Skeletal muscle tissue (tissue), 3 donors: ENCODE measurements at regions not wholly inside any gene's neighbourhood (a gene's known extent, or its start where the extent isn't known, plus 50 kb on each side); places are given as distances from the start of the nearest gene placed in this dataset.

Experiments used
- H3K27ac ChIP-seq: one replicate; pipeline ENCODE4 v1.7.0; 2013; ENCODE audit warnings: mild to moderate bottlenecking, low read depth, low read length, inconsistent platforms
- H3K27me3 ChIP-seq, 3 donors: one replicate each; pipeline ENCODE4 v1.7.0; 2013; ENCODE audit warnings: low read length in 3 of 3; ENCODE audit not compliant: control insufficient read depth in 3 of 3, insufficient read depth in 3 of 3
- H3K36me3 ChIP-seq, 3 donors: one replicate each; pipeline ENCODE4 v1.7.0; 2013; ENCODE audit warnings: low read length in 3 of 3; ENCODE audit not compliant: control insufficient read depth in 3 of 3, insufficient read depth in 3 of 3
- H3K4me1 ChIP-seq, 3 donors: one replicate each; pipeline ENCODE4 v1.7.0; 2013; ENCODE audit warnings: low read length in 3 of 3, mild to moderate bottlenecking in 3 of 3; ENCODE audit not compliant: control insufficient read depth in 3 of 3, insufficient read depth in 3 of 3
- H3K4me3 ChIP-seq, 3 donors: one replicate each; pipeline ENCODE4 v1.7.0; 2013; ENCODE audit warnings: low read length in 3 of 3
- H3K9ac ChIP-seq, 3 donors: one replicate each; pipeline ENCODE4 v1.7.0; 2013; ENCODE audit warnings: low read length in 3 of 3, mild to moderate bottlenecking in 3 of 3, moderate library complexity in 2 of 3, low read depth in 1 of 3
- H3K9me3 ChIP-seq, 3 donors: one replicate each; pipeline ENCODE4 v1.7.0; 2013; ENCODE audit warnings: low read length in 3 of 3; ENCODE audit not compliant: control insufficient read depth in 3 of 3
- donor health status: Osteomylitis.

- Histone ChIP-seq H3K27me3 (no peaks in the 10 kb centered on the region), H3K27ac (no peak overlapping the region), H3K9me3 (no peaks in the 10 kb centered on the region), H3K4me3 (no peak overlapping the region), H3K9ac (no peak overlapping the region), H3K4me1 (no peaks in the 10 kb centered on the region), H3K36me3 (no peaks in the 10 kb centered on the region)
Observed at GRCh38 chr4:23039818-23040217, 347.1 kb downstream of the GBA3 start.

GRCh38 chr4:23038626-23039491 is 346.1 kb downstream of the GBA3 start:
- H3K27me3 ChIP-seq = no peaks in the 10 kb centered on the region
- H3K27ac ChIP-seq = no peak overlapping the region
- no peaks in the 10 kb centered on the region for H3K9me3 ChIP-seq
- H3K9ac ChIP-seq = no peak overlapping the region
- H3K4me3 ChIP-seq = no peak overlapping the region
- H3K4me1 ChIP-seq = no peaks in the 10 kb centered on the region
- no peaks in the 10 kb centered on the region for H3K36me3 ChIP-seq

GRCh38 chr4:23036921-23037495 is 344.3 kb downstream of the GBA3 start:
- Histone ChIP-seq H3K36me3 (no peaks in the 10 kb centered on the region), H3K27ac (no peak overlapping the region), H3K9me3 (no peaks in the 10 kb centered on the region), H3K4me1 (no peaks in the 10 kb centered on the region), H3K9ac (no peak overlapping the region), H3K4me3 (no peak overlapping the region), H3K27me3 (no peaks in the 10 kb centered on the region)

- H3K9ac ChIP-seq = no peak overlapping the region
- H3K27ac ChIP-seq = no peak overlapping the region
- H3K36me3 ChIP-seq = no peaks in the 10 kb centered on the region
- H3K4me1 ChIP-seq = no peaks in the 10 kb centered on the region
- no peak overlapping the region for H3K4me3 ChIP-seq
- H3K9me3 ChIP-seq = no peaks in the 10 kb centered on the region
- H3K27me3 ChIP-seq = no peaks in the 10 kb centered on the region
Observed at GRCh38 chr4:23036503-23036902, 343.8 kb downstream of the GBA3 start.

GRCh38 chr4:23035521-23036056 is 342.9 kb downstream of the GBA3 start:
- no peak overlapping the region for H3K9ac ChIP-seq
- H3K4me1 ChIP-seq = no peaks in the 10 kb centered on the region
- H3K9me3 ChIP-seq = no peaks in the 10 kb centered on the region
- H3K36me3 ChIP-seq = no peaks in the 10 kb centered on the region
- no peak overlapping the region for H3K27ac ChIP-seq
- H3K27me3 ChIP-seq = no peaks in the 10 kb centered on the region
- no peak overlapping the region for H3K4me3 ChIP-seq

GRCh38 chr4:23034731-23035130 is 342.0 kb downstream of the GBA3 start:
- Histone ChIP-seq H3K4me1 (no peaks in the 10 kb centered on the region), H3K36me3 (no peaks in the 10 kb centered on the region), H3K9me3 (no peaks in the 10 kb centered on the region), H3K4me3 (no peak overlapping the region), H3K27me3 (no peaks in the 10 kb centered on the region), H3K9ac (no peak overlapping the region), H3K27ac (no peak overlapping the region)

GRCh38 chr4:23033796-23034195 is 341.1 kb downstream of the GBA3 start:
- Histone ChIP-seq H3K9ac (no peak overlapping the region), H3K4me3 (no peak overlapping the region), H3K4me1 (no peaks in the 10 kb centered on the region), H3K9me3 (no peaks in the 10 kb centered on the region), H3K27me3 (no peaks in the 10 kb centered on the region), H3K27ac (no peak overlapping the region), H3K36me3 (no peaks in the 10 kb centered on the region)

- H3K9me3 ChIP-seq = no peaks in the 10 kb centered on the region
Observed at GRCh38 chr4:23028875-23029274, 336.1 kb downstream of the GBA3 start.

GRCh38 chr4:23023666-23024065 is 330.9 kb downstream of the GBA3 start:
- no peaks in the 10 kb centered on the region for H3K9me3 ChIP-seq
- no peaks in the 10 kb centered on the region for H3K4me1 ChIP-seq
- no peak overlapping the region for H3K27ac ChIP-seq
- no peak overlapping the region for H3K9ac ChIP-seq
- no peaks in the 10 kb centered on the region for H3K27me3 ChIP-seq
- H3K4me3 ChIP-seq = no peak overlapping the region
- no peaks in the 10 kb centered on the region for H3K36me3 ChIP-seq

More at GRCh38 chr4:23028875-23029274, 336.1 kb downstream of the GBA3 start:
- H3K36me3 ChIP-seq = no peaks in the 10 kb centered on the region
- no peak overlapping the region for H3K27ac ChIP-seq
- no peaks in the 10 kb centered on the region for H3K27me3 ChIP-seq
- H3K4me3 ChIP-seq = no peak overlapping the region
- H3K4me1 ChIP-seq = no peaks in the 10 kb centered on the region
- no peak overlapping the region for H3K9ac ChIP-seq

GRCh38 chr4:23023121-23023520 is 330.4 kb downstream of the GBA3 start:
- Histone ChIP-seq H3K9me3 (no peaks in the 10 kb centered on the region), H3K27me3 (no peaks in the 10 kb centered on the region), H3K9ac (no peak overlapping the region), H3K4me3 (no peak overlapping the region), H3K4me1 (no peaks in the 10 kb centered on the region), H3K27ac (no peak overlapping the region), H3K36me3 (no peaks in the 10 kb centered on the region)
